Activated CD4-positive, alpha-beta memory T cell treated with anti-CD3 and anti-CD28 coated beads for 36 hours (primary cell): ENCODE measurements at regions not wholly inside any gene's neighbourhood (a gene's known extent, or its start where the extent isn't known, plus 50 kb on each side); places are given as distances from the start of the nearest gene placed in this dataset.

Source experiments
- CTCF ChIA-PET: fragments of 350-600 bp; sonication (Branson Sonifier 250); formaldehyde crosslinking; loops from one replicate; lab custom pipeline; 2021; ENCODE audit warnings: antibody characterized with exemption, inconsistent platforms; lab: Charles Lee
- POLR2A ChIA-PET: fragments of 350-600 bp; sonication (Branson Sonifier 250); formaldehyde crosslinking; loops from one replicate; lab custom pipeline; 2021; ENCODE audit warnings: antibody characterized with exemption; lab: Charles Lee
- DNase-seq: peaks from one replicate; pipeline ENCODE4 v3.0.0-alpha.2; 2020
- H3K27ac Mint-ChIP-seq: one replicate; pipeline ENCODE4 v1.8.0; 2021; ENCODE audit warnings: mixed read lengths
- H3K27me3 Mint-ChIP-seq: one replicate; pipeline ENCODE4 v1.8.0; 2021; ENCODE audit warnings: mixed read lengths
- H3K36me3 Mint-ChIP-seq: one replicate; pipeline ENCODE4 v1.8.0; 2021; ENCODE audit warnings: mixed read lengths
- H3K4me1 Mint-ChIP-seq: one replicate; pipeline ENCODE4 v1.8.0; 2021; ENCODE audit warnings: low read depth, mixed read lengths
- H3K4me3 Mint-ChIP-seq: one replicate; pipeline ENCODE4 v1.8.0; 2021; ENCODE audit warnings: mild to moderate bottlenecking, mixed read lengths
- H3K9me3 Mint-ChIP-seq: one replicate; pipeline ENCODE4 v1.8.0; 2021; ENCODE audit warnings: mixed read lengths
- intact Hi-C: fragments of 100-400 bp; cut with micrococcal nuclease; formaldehyde crosslinking; loops from one replicate; pipeline ENCODE4 v1.15.1; 2023

- H3K4me1 Mint-ChIP-seq, result no peaks in the 10 kb centered on the region
- H3K36me3 Mint-ChIP-seq, result no peaks in the 10 kb centered on the region
- H3K27ac Mint-ChIP-seq, result no peak overlapping the region
- no peak for DNase-seq
- POLR2A ChIA-PET, result no interaction called here
- peaks cover 4% of the 10 kb centered on the region for H3K27me3 Mint-ChIP-seq
- CTCF ChIA-PET, result no interaction called here
- H3K4me3 Mint-ChIP-seq, result no peak overlapping the region
- intact Hi-C loops, result no loop called here
- H3K9me3 Mint-ChIP-seq, result no peaks in the 10 kb centered on the region
Observed at GRCh38 chr3:167918008-167918596, 177.6 kb downstream of the GOLIM4 start.

DNA sequence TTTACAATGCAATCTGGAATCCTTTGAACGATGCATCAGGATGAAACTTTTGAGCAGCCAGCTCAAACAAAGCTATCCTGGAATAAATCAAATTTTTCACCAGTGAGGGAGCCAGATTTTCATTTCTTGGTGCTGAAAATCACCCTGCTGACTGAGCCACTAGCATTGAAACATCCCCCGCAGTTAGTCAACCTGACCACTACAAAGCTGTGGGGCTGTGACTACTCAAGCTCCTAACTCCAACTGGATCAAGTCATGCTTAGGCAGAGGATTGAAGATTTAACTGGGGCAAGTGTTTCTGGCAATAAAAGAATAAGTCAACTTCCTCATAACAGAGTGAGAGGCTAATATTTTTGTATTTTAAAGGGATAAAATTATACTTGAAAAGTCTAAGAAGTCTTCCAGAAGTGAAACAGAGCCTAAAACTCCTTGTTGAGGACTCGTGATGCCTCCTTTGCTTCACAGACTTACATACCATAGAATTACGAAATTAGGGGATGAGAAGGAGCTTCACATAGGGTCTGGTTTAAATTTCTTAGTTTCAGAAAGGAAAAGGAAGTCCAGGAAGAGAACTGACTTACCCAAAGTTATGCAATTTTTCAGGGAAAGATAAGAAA lies 177.8 kb downstream of the SERPINI1 start:
- no peak for DNase-seq
- no peaks in the 10 kb centered on the region for H3K4me1 Mint-ChIP-seq
- intact Hi-C loops, result no loop called here
- POLR2A ChIA-PET, result no interaction called here
- H3K27ac Mint-ChIP-seq, result no peak overlapping the region
- H3K36me3 Mint-ChIP-seq, result no peaks in the 10 kb centered on the region
- H3K4me3 Mint-ChIP-seq, result no peak overlapping the region
- no peaks in the 10 kb centered on the region for H3K9me3 Mint-ChIP-seq
- peaks cover 2% of the 10 kb centered on the region for H3K27me3 Mint-ChIP-seq
- CTCF ChIA-PET, result interaction anchor here (0.6 kb wide), 1 partner anchor 119 kb away, joined by 3 read pairs; no protein-coding TSS in a partner anchor

DNA sequence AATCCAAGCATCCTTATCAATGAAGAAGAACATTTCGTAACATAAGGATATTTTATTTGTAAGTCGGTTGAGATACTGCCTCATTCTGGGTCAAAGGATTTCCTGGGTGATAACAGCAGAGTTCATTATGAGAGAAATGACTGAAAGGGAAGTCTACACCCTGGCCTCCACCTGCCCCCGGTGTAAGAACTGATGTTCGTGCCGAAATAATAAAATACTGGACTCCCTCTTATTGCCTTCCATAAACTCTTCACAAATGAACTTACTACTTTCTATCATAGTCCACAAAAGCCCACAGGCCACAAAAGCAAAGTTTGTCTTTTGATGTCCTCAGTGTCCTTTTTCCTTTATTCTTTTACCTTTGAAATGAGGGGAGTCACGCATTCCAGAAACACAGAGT lies 174.4 kb downstream of the SERPINI1 start:
- H3K27ac Mint-ChIP-seq, result no peak overlapping the region
- H3K9me3 Mint-ChIP-seq, result no peaks in the 10 kb centered on the region
- intact Hi-C loops, result no loop called here
- H3K36me3 Mint-ChIP-seq, result no peaks in the 10 kb centered on the region
- ChIA-PET CTCF (no interaction called here), POLR2A (no interaction called here)
- DNase-seq, result no peak
- peaks cover 1% of the 10 kb centered on the region for H3K27me3 Mint-ChIP-seq
- H3K4me1 Mint-ChIP-seq, result no peaks in the 10 kb centered on the region
- H3K4me3 Mint-ChIP-seq, result no peak overlapping the region

DNA sequence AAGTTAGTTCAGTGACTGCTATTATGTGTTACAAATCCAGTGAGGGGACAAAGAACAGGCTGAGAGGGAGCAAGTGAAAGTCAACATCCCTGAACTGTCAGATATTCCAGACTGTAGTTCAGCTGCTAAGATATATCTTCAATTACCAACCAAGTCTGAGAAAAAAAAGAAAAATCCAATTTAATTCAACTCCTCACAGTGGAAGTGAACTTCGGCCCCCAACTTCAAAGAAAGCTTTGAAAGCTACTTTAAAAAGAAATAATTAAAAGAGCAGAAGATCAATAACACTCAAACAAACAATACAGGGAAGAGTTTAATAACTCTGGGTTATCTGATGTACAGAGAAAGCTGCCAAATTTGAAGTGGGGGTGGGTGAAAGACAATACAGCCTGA lies 174.0 kb downstream of the SERPINI1 start:
- intact Hi-C loops, result no loop called here
- Mint-ChIP-seq H3K27me3 (peaks cover 1% of the 10 kb centered on the region), H3K27ac (no peak overlapping the region), H3K36me3 (no peaks in the 10 kb centered on the region), H3K4me1 (no peaks in the 10 kb centered on the region), H3K9me3 (no peaks in the 10 kb centered on the region), H3K4me3 (no peak overlapping the region)
- POLR2A ChIA-PET, result no interaction called here
- CTCF ChIA-PET, result no interaction called here
- DNase-seq, result no peak

GRCh38 chr3:167908746-167909503 lies 173.4 kb downstream of the SERPINI1 start:
- H3K4me1 Mint-ChIP-seq, result no peaks in the 10 kb centered on the region
- peaks cover 4% of the 10 kb centered on the region for H3K27me3 Mint-ChIP-seq
- POLR2A ChIA-PET, result no interaction called here
- no peaks in the 10 kb centered on the region for H3K36me3 Mint-ChIP-seq
- no peak overlapping the region for H3K4me3 Mint-ChIP-seq
- intact Hi-C loops, result no loop called here
- H3K27ac Mint-ChIP-seq, result no peak overlapping the region
- CTCF ChIA-PET, result no interaction called here
- H3K9me3 Mint-ChIP-seq, result no peaks in the 10 kb centered on the region
- no peak for DNase-seq

- POLR2A ChIA-PET, result no interaction called here
- Mint-ChIP-seq H3K36me3 (no peaks in the 10 kb centered on the region), H3K27ac (no peak overlapping the region), H3K4me1 (no peaks in the 10 kb centered on the region), H3K4me3 (no peak overlapping the region), H3K27me3 (peaks cover 10% of the 10 kb centered on the region), H3K9me3 (no peaks in the 10 kb centered on the region)
- DNase-seq, result no peak
- CTCF ChIA-PET, result no interaction called here
- intact Hi-C loops, result no loop called here
Observed at GRCh38 chr3:167908221-167908620, 172.7 kb downstream of the SERPINI1 start.

- H3K27me3 Mint-ChIP-seq, result peaks cover 12% of the 10 kb centered on the region
- H3K27ac Mint-ChIP-seq, result no peak overlapping the region
- ChIA-PET POLR2A (no interaction called here), CTCF (no interaction called here)
- no peak for DNase-seq
- H3K9me3 Mint-ChIP-seq, result no peaks in the 10 kb centered on the region
- no peaks in the 10 kb centered on the region for H3K4me1 Mint-ChIP-seq
- intact Hi-C loops, result no loop called here
- no peak overlapping the region for H3K4me3 Mint-ChIP-seq
- no peaks in the 10 kb centered on the region for H3K36me3 Mint-ChIP-seq
Observed at GRCh38 chr3:167901138-167901537, 165.6 kb downstream of the SERPINI1 start.

DNA sequence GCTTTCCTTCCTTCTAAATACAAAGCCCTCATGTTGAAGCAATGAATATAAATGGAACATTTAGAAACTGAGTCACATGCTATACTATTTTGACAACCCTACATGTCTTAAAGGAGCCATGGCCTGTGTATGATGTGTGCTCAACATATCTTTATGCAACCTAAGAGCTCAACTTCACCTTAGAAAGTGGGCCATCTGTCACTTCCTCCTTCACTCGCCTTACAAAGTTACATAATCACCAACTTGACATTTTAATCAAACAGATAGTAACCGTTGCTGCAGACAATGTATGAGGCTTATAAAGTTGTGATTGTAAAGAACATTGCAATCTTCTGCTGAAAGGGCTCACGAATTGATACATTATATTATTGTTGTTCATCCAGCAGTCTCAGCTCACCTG lies 163.6 kb downstream of the SERPINI1 start:
- H3K4me1 Mint-ChIP-seq, result no peaks in the 10 kb centered on the region
- intact Hi-C loops, result no loop called here
- no peak overlapping the region for H3K27ac Mint-ChIP-seq
- peaks cover 11% of the 10 kb centered on the region for H3K27me3 Mint-ChIP-seq
- no peak for DNase-seq
- no peaks in the 10 kb centered on the region for H3K9me3 Mint-ChIP-seq
- POLR2A ChIA-PET, result no interaction called here
- H3K4me3 Mint-ChIP-seq, result no peak overlapping the region
- CTCF ChIA-PET, result interaction anchor here (0.9 to 2.2 kb wide), 2 partner anchors 16 to 519 kb away, joined by 3 to 9 read pairs; partner anchors contain the start of gene ZBBX
- no peaks in the 10 kb centered on the region for H3K36me3 Mint-ChIP-seq

GRCh38 chr3:167898091-167898490 lies 162.6 kb downstream of the SERPINI1 start:
- intact Hi-C loops, result no loop called here
- Mint-ChIP-seq H3K4me3 (no peak overlapping the region), H3K27me3 (peaks cover 4% of the 10 kb centered on the region), H3K4me1 (no peaks in the 10 kb centered on the region), H3K36me3 (no peaks in the 10 kb centered on the region), H3K9me3 (no peaks in the 10 kb centered on the region), H3K27ac (no peak overlapping the region)
- POLR2A ChIA-PET, result no interaction called here
- no peak for DNase-seq
- CTCF ChIA-PET, result interaction anchor here (2.2 kb wide), 1 partner anchor 15 kb away, joined by 9 read pairs; no protein-coding TSS in a partner anchor

GRCh38 chr3:167895684-167896083 lies 160.2 kb downstream of the SERPINI1 start:
- Mint-ChIP-seq H3K4me1 (no peaks in the 10 kb centered on the region), H3K9me3 (no peaks in the 10 kb centered on the region), H3K4me3 (no peak overlapping the region), H3K36me3 (no peaks in the 10 kb centered on the region), H3K27ac (no peak overlapping the region), H3K27me3 (no peaks in the 10 kb centered on the region)
- intact Hi-C loops, result no loop called here
- CTCF ChIA-PET, result interaction anchor here (1.4 kb wide), 1 partner anchor 14 kb away, joined by 4 read pairs; no protein-coding TSS in a partner anchor
- DNase-seq, result no peak
- POLR2A ChIA-PET, result no interaction called here

DNA sequence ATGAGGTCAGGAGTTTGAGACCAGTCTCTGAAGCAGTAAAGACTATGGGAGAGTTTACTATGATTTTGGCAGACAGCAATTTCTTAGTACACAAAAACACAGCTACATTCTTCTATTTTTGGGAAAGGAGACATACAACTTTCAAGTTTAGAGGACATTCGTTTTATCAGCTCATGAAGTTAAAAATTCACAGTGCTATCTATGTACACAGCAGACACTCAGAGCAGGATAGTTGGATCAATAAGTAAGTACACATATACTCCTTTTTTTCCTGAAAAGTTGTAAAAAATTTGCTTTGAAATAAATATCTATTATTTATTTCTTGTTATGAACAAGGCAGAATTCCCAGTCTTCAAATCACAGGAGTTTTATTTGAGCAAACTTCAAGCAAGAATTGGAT lies 159.7 kb downstream of the SERPINI1 start:
- no peaks in the 10 kb centered on the region for H3K9me3 Mint-ChIP-seq
- intact Hi-C loops, result no loop called here
- no peaks in the 10 kb centered on the region for H3K27me3 Mint-ChIP-seq
- no peaks in the 10 kb centered on the region for H3K36me3 Mint-ChIP-seq
- no peak for DNase-seq
- ChIA-PET POLR2A (no interaction called here), CTCF (no interaction called here)
- H3K27ac Mint-ChIP-seq, result no peak overlapping the region
- H3K4me1 Mint-ChIP-seq, result no peaks in the 10 kb centered on the region
- H3K4me3 Mint-ChIP-seq, result no peak overlapping the region

DNA sequence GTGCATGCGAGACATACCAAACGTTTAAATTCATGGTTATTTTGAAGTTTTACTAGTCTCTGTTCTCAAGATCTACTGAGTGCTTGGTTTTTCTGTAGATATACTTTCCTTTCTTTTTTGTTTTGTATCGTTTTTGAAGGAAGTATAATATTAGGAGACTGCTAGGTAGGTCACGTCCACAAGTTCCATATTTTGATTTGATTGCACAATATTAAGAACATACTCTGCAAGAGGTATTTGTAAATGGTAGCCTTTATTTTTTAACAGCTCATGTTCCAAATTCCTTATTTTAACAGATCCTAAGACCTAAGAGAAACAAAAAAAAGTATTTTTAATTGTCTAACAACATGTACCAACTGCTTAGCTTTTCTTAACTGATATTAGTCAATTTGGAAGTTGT lies 156.7 kb downstream of the SERPINI1 start:
- CTCF ChIA-PET, result no interaction called here
- H3K27ac Mint-ChIP-seq, result no peak overlapping the region
- H3K27me3 Mint-ChIP-seq, result peaks cover 1% of the 10 kb centered on the region
- H3K4me1 Mint-ChIP-seq, result no peaks in the 10 kb centered on the region
- H3K4me3 Mint-ChIP-seq, result no peak overlapping the region
- no peak for DNase-seq
- intact Hi-C loops, result no loop called here
- POLR2A ChIA-PET, result no interaction called here
- H3K9me3 Mint-ChIP-seq, result no peaks in the 10 kb centered on the region
- no peaks in the 10 kb centered on the region for H3K36me3 Mint-ChIP-seq
